AG09319 (cell line): ENCODE measurements at regions not wholly inside any gene's neighbourhood (a gene's known extent, or its start where the extent isn't known, plus 50 kb on each side); places are given as distances from the start of the nearest gene placed in this dataset.
A peak's percentile ranks its signal among the peaks of the same experiment; 100 is the strongest.

Experiments used
- DNase-seq: peaks from one replicate; pipeline ENCODE4 v3.0.0-alpha.2; 2010; ENCODE audit warnings: low read depth; ENCODE audit errors: extremely low read depth
- CTCF ChIP-seq: IDR thresholded peaks from 2 replicates; pipeline ENCODE4 v1.5.1; 2011; ENCODE audit warnings: low read depth, mild to moderate bottlenecking, inconsistent platforms, low read length, moderate library complexity

DNA sequence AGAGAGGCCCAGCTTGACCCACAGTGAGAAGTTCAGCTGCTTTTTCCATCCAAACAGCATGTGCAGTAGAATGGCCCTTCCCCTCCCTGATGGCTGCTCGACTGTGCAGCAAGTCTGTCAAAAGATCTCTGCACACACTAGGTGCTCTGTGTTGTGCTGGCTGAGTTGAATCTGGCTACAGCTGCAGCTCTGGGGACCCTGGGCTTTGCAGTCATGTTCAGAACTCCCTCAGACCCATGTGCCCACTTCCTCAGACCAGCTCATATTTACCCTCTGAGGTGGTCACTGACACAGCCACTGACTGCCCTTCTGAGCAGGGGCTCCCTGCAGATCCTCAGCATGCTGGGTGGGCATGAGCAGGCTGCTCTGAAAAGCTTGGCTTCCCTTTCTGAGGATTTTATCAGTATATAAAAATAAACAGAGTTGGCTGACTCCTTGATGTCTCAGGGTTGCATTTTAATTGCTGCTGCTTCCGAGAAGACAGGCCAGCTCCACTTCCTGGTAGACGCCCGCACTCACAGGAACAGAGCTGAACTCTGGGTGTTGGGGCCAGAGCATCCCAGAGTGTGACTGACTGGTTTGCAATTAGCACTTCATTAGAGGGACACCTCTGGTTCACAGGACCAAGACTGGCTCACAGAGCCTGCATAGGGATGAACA is 507.9 kb downstream of the RPS24 start:
- no peak for TF ChIP-seq CTCF

GRCh38 chr10:78542141-78542489 is 508.5 kb downstream of the RPS24 start:
- DNase-seq, result no peak
- no peak for TF ChIP-seq CTCF

More for the DNA sequence above, 507.9 kb downstream of the RPS24 start:
- DNase-seq, result no peak

DNA sequence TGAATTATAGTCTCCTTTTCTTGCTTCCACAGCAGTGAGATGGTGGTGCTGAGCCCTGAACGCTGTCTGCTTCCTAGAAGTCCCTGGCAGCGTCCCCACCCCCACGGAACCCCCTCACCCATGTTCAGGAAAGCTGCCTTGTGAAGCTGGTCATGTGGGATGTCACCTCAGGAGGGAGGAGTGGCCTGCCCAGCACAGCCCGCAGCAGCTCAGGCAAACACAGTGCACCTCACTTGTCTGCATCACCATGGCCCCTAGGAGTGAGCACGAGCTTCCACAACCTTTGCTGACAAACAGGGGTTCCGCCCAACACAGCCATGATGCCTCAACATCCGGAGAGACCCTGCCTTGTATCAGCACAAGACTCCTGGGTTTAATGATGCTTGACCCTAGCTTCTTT is 508.9 kb downstream of the RPS24 start:
- TF ChIP-seq CTCF, result no peak
- no peak for DNase-seq

DNA sequence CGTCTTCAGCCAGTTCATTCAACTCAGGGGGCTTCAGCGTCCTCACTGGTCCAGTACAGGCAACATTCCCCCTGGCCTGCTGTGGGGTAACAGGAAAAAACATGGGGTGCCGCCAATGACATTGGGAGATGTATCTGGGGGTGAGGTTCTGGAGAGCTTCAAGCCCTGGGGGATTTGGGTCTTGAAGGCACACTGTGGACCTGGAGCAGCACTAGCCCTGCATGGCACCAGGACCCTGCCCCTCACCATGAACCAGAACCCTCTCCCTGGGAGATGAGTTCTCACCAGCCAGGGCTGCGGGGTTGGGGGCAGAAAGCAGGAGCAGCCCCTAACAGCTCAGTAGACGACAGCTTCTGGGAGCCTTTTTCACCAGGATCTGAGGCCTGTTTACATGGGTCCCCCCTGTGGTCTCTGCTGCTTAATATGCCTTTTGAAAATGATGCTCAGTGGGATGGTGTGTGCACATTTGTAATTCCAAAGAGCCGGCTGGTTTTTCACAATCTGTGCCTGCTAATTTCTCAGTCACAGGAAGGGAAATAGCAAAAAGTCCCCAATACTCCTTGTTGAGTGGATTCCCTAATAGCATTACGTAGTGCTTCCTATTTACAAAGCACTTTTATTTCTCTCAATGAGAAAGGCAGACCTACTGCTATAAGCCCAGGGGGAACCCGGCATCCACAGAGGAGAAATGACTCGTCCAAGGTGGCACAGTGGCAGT is 509.5 kb downstream of the RPS24 start:
- no peak for DNase-seq
- no peak for TF ChIP-seq CTCF

- DNase-seq, result peak; percentile 84
- no peak for TF ChIP-seq CTCF
Measured at GRCh38 chr10:78543749-78544362, 510.2 kb downstream of the RPS24 start.

- no peak for TF ChIP-seq CTCF
- no peak for DNase-seq
Measured at GRCh38 chr10:78544423-78545090, 510.9 kb downstream of the RPS24 start.

GRCh38 chr10:78545756-78546155 is 512.1 kb downstream of the RPS24 start:
- TF ChIP-seq CTCF, result no peak

More at GRCh38 chr10:78545756-78546155, 512.1 kb downstream of the RPS24 start:
- DNase-seq, result no peak
